Panc1 (cell line): ENCODE measurements at regions not wholly inside any gene's neighbourhood (a gene's known extent, or its start where the extent isn't known, plus 50 kb on each side); places are given as distances from the start of the nearest gene placed in this dataset.

Experiments used
- ATAC-seq: fragments of 200-7000 bp; cut with Tn5 transposase; 2 replicates; pipeline ENCODE4 v1.9.1; 2020; ENCODE audit warnings: mild to moderate bottlenecking, moderate library complexity
- BruUV-seq: library from RNA; stranded (reverse); fragments of 400-500 nt; replicated peaks from 2 replicates; lab custom pipeline; 2021; lab: Mats Ljungman, UMichigan
- CTCF ChIA-PET: fragments of 300-600 bp; sonication (Branson Sonifier 250); formaldehyde crosslinking; loops from one replicate; lab custom pipeline; 2022; ENCODE audit warnings: antibody characterized with exemption; lab: Charles Lee
- POLR2A ChIA-PET: fragments of 300-600 bp; sonication (Branson Sonifier 250); formaldehyde crosslinking; loops from one replicate; lab custom pipeline; 2022; ENCODE audit warnings: antibody characterized with exemption; lab: Charles Lee
- DNase-seq: peaks from one replicate; pipeline ENCODE4 v3.0.0-alpha.2; 2010; ENCODE audit warnings: low read depth, low spot score
- H3K27ac ChIP-seq: 2 replicates; pipeline ENCODE4 v1.5.1; 2011; ENCODE audit warnings: mild to moderate bottlenecking, low read length, inconsistent platforms
- H3K27me3 ChIP-seq: fragments of 200-500 bp; sonication (Bioruptor generic); 2 replicates; pipeline ENCODE4 v1.6.0; 2014; ENCODE audit warnings: low read length, inconsistent platforms; ENCODE audit not compliant: control insufficient read depth, insufficient read depth
- H3K36me3 ChIP-seq: fragments of 200-500 bp; sonication (Bioruptor generic); 2 replicates; pipeline ENCODE4 v1.5.1; 2014; ENCODE audit warnings: inconsistent platforms, mild to moderate bottlenecking, low read length, moderate library complexity; ENCODE audit not compliant: control insufficient read depth, insufficient read depth
- H3K4me1 ChIP-seq: 2 replicates; pipeline ENCODE4 v1.5.1; 2011; ENCODE audit warnings: inconsistent platforms, mild to moderate bottlenecking, low read length, moderate library complexity; ENCODE audit not compliant: control insufficient read depth, insufficient read depth
- H3K4me3 ChIP-seq, 2 experiments: 2 replicates each; pipeline ENCODE4 v1.5.1; 2011 to 2012; ENCODE audit warnings: low read depth in 2 of 2, low read length in 2 of 2, mild to moderate bottlenecking in 2 of 2, inconsistent platforms in 1 of 2, moderate library complexity in 1 of 2
- H3K9me3 ChIP-seq: fragments of 200-500 bp; sonication (Bioruptor generic); 2 replicates; pipeline ENCODE4 v1.5.1; 2014; ENCODE audit warnings: low read depth, mild to moderate bottlenecking, inconsistent platforms, low read length, moderate library complexity; ENCODE audit not compliant: control insufficient read depth, insufficient read depth
- POLR2AphosphoS5 ChIP-seq: IDR thresholded peaks from 2 replicates; pipeline ENCODE4 v1.6.1; 2012; ENCODE audit warnings: mild to moderate bottlenecking, low read depth, low read length, moderate library complexity
- SIN3A ChIP-seq: IDR thresholded peaks from 2 replicates; pipeline ENCODE4 v1.6.1; 2012; ENCODE audit warnings: low read depth, mild to moderate bottlenecking, low read length, moderate library complexity, borderline replicate concordance; ENCODE audit not compliant: insufficient read depth
- TCF7L2 ChIP-seq: IDR thresholded peaks from 2 replicates; pipeline ENCODE4 v1.6.1; 2011; ENCODE audit warnings: mild to moderate bottlenecking, low read depth, low read length, inconsistent platforms
- in situ Hi-C: cut with HindIII; loops from 2 replicates; pipeline ENCODE4 v1.10.0; 2016; ENCODE audit warnings: low sequenced_read_pairs, low pct_unique_long_range_greater_than_20kb
- intact Hi-C: fragments of 100-400 bp; cut with micrococcal nuclease; formaldehyde crosslinking; loops from one replicate; pipeline ENCODE4 v1.10.0; 2022; ENCODE audit not compliant: unreplicated experiment
- TF ChIP-seq, protein P1 (sequence below), 2 experiments: IDR thresholded peaks; 2 replicates each; pipeline ENCODE4 v1.6.1; 2011 to 2012; ENCODE audit warnings: low read depth in 2 of 2, control low read depth in 1 of 2, low read length in 1 of 2, mild to moderate bottlenecking in 1 of 2, moderate library complexity in 1 of 2; ENCODE audit not compliant: insufficient read depth in 1 of 2
- TF ChIP-seq, protein P2 (sequence below): fragments of 450-650 bp; IDR thresholded peaks from 2 replicates; pipeline ENCODE4 v1.5.1; 2017; ENCODE audit warnings: mild to moderate bottlenecking

DNA sequence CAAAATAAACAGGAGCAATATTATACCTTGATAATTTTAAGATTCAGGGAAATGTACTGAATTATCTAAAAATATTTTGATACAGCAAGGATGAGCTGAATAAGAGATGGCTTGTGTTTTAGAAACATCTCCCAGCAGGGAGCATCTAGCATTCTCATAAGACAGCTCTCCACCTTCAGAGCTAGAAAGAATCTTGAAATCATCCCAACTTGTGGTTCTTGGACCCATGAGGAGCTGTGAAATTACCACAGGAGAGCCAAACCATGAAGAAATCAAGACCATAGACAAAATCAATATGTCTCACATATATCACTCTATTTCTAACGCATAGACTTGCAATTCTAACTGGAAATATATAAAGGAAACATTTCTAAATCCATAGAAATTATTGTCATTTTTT lies 210.6 kb upstream of the DKK2 start:
- ChIA-PET CTCF (no interaction called here), POLR2A (no interaction called here)
- DNase-seq (no peak), ATAC-seq (no peak)
- intact Hi-C loops, result no loop called here
- TF ChIP-seq, protein P1, sequence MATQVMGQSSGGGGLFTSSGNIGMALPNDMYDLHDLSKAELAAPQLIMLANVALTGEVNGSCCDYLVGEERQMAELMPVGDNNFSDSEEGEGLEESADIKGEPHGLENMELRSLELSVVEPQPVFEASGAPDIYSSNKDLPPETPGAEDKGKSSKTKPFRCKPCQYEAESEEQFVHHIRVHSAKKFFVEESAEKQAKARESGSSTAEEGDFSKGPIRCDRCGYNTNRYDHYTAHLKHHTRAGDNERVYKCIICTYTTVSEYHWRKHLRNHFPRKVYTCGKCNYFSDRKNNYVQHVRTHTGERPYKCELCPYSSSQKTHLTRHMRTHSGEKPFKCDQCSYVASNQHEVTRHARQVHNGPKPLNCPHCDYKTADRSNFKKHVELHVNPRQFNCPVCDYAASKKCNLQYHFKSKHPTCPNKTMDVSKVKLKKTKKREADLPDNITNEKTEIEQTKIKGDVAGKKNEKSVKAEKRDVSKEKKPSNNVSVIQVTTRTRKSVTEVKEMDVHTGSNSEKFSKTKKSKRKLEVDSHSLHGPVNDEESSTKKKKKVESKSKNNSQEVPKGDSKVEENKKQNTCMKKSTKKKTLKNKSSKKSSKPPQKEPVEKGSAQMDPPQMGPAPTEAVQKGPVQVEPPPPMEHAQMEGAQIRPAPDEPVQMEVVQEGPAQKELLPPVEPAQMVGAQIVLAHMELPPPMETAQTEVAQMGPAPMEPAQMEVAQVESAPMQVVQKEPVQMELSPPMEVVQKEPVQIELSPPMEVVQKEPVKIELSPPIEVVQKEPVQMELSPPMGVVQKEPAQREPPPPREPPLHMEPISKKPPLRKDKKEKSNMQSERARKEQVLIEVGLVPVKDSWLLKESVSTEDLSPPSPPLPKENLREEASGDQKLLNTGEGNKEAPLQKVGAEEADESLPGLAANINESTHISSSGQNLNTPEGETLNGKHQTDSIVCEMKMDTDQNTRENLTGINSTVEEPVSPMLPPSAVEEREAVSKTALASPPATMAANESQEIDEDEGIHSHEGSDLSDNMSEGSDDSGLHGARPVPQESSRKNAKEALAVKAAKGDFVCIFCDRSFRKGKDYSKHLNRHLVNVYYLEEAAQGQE (IDR thresholded peaks at IDR 0.05; ENCODE audit: insufficient read depth in 1 of 2, low read depth in 2 of 2, low read length in 1 of 2), result no peak
- TF ChIP-seq, protein P2, sequence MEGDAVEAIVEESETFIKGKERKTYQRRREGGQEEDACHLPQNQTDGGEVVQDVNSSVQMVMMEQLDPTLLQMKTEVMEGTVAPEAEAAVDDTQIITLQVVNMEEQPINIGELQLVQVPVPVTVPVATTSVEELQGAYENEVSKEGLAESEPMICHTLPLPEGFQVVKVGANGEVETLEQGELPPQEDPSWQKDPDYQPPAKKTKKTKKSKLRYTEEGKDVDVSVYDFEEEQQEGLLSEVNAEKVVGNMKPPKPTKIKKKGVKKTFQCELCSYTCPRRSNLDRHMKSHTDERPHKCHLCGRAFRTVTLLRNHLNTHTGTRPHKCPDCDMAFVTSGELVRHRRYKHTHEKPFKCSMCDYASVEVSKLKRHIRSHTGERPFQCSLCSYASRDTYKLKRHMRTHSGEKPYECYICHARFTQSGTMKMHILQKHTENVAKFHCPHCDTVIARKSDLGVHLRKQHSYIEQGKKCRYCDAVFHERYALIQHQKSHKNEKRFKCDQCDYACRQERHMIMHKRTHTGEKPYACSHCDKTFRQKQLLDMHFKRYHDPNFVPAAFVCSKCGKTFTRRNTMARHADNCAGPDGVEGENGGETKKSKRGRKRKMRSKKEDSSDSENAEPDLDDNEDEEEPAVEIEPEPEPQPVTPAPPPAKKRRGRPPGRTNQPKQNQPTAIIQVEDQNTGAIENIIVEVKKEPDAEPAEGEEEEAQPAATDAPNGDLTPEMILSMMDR, result no peak
- TF ChIP-seq POLR2AphosphoS5 (no peak), TCF7L2 (no peak), SIN3A (no peak)
- Histone ChIP-seq H3K27ac (no peak overlapping the region), H3K4me1 (no peaks in the 10 kb centered on the region), H3K36me3 (no peaks in the 10 kb centered on the region), H3K9me3 (no peaks in the 10 kb centered on the region), H3K27me3 (no peaks in the 10 kb centered on the region), H3K4me3 (no peak overlapping the region)
- in situ Hi-C loops, result no loop called here
- no TSS peak for BruUV-seq

DNA sequence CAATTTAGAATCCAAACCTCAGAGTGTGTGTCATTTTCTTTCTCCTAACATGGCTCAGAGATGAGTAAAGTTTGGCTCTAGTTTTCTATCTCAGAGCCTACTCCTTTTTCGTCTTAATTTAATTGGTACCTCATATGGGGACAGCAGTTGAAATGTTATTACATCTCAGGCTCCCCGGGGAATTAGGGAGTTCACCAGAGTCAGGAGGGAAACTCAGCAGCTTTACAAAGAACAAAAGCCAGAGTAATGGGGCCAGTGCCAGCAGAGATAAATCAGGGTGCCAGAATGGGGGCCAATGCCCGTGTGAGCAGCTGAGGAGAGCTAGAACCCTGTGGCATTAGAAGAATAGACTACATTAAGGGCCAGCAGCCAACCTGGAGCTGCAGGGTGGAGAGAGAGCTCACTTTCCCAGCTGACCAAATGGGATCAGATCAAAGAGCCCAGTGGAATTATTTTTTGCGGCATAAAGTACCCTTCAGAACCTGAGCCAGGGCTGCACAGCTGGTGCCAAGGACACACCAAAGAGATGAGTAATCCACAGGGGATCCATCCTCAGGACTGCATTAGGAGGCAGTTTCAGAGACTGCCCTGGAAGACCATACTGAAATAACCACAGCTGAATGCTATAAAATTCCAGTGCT lies 207.1 kb upstream of the DKK2 start:
- BruUV-seq, result no TSS peak
- Histone ChIP-seq H3K36me3 (no peaks in the 10 kb centered on the region), H3K27me3 (no peaks in the 10 kb centered on the region), H3K27ac (no peak overlapping the region), H3K4me1 (no peaks in the 10 kb centered on the region), H3K9me3 (no peaks in the 10 kb centered on the region), H3K4me3 (no peak overlapping the region)
- DNase-seq (no peak), ATAC-seq (no peak)
- in situ Hi-C loops (no loop called here), intact Hi-C loops (no loop called here)
- CTCF ChIA-PET, result no interaction called here
- POLR2A ChIA-PET, result no interaction called here
- TF ChIP-seq SIN3A (no peak), POLR2AphosphoS5 (no peak), TCF7L2 (no peak)
- TF ChIP-seq, protein P1 (IDR thresholded peaks at IDR 0.05; ENCODE audit: insufficient read depth in 1 of 2, low read depth in 2 of 2, low read length in 1 of 2), result no peak
- TF ChIP-seq, protein P2, result no peak
